ENCODE measurements at regions not wholly inside any gene's neighbourhood (a gene's known extent, or its start where the extent isn't known, plus 50 kb on each side); places are given as distances from the start of the nearest gene placed in this dataset.

DNA sequence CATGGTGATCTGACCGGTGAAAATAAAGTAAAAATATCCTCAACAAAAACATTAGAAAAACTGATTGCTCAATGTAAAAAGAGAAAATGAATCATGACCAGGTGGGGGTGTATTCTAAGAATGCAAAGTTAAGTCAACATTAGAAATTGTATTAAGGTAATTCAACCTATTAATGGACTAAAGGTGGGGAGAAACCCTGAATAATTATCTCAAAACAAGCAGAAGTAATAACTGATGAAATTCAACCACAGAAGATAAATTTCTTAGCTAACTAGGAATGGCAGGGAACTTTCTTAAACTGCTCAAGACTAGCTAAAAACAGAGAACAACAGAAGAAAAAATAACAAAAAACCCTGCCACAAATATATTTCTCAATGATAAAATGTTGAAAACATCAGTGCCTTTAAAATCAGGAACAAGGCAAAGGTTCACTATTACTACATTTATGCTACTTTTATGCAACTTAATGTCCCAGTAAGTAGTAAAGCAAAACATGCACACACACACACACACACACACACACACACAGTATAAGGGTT, 204.4 kb upstream of the THBS1 start:
- no peak for DNase-seq (ENCODE audit: low read depth)

DNA sequence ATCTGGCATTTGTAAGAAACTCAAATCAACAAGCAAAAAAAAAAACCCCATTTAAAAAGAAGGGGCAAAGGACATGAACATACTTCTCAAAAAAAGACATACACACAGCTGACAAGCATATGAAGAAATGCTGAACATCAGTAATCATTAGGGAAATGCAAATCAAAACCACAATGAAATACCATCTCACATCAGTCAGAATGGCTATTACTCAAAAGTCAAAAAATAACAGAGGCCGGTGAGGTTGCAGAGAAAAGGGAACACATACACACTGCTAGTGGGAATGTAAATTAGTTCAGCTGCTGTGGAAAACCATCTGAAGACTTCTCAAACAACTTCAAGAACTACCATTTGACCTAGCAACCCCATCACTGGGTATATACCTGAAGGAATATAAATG, 199.4 kb upstream of the THBS1 start:
- no peak for DNase-seq (ENCODE audit: low read depth)

DNA sequence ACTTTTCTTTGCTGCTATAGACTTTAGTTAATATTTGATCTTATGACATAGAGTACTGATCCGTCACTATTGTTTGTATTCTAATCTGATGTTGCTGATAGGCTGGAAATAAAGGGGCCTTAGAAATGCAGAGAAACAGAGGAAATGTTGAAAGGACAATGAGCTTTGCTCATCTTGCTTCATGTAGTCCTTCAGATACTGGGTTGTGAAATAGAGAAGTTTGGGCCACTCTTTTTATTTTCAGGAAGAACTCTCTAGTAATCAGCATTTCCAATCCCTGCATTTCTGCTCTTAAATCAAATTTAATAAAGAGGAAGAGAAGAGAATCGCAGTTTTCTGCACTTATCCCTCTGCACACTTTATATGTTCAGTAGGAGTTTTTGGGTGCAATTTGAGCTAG, 192.8 kb upstream of the THBS1 start:
- DNase-seq (ENCODE audit: low read depth), result no peak

DNA sequence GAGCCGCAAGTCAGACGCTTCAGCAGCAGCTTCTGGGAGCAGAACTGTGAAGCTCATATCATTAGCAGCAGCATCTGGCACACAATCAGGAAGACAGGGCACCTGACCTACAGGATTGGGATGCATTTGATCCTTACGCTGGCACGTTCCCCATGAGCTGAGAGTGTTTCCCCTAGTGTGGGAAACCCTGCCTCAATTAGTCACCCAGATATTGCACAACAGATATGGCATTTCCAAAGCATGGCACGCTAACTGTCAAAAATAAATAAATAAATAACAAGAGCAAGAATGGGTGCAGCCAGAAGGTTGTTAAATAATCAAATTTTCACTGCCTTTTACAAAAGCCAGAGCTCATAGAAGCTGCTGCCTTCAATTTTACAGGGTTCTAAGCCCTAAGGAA, 189.6 kb upstream of the THBS1 start:
- no peak for DNase-seq (ENCODE audit: low read depth)

DNA sequence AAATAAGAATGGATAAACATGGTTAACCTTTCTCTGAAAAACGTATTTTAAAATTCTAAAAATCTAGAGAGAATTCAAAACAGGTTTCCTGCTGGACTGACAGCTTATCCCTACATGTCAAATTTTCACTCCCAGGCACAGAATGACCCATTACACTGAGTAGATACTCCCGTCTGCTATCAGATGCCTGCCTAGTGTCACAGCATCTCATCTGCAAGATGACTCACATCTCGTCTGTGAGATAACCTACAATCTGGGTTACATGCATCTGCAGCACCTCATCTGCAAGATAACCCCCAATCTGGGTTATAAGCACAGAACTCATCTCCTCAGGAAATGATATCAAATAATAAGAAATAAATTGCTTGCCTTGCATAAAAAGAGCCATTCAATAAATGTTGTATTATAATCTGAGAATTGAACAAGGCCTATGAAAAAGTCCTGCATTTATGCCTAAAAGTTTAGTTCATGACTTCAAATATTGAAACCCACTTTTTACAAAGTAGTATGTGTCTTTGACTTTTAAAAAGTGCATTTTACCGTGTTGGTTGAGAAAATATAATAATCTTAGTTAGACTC, 188.3 kb upstream of the THBS1 start:
- DNase-seq (ENCODE audit: low read depth), result no peak

DNA sequence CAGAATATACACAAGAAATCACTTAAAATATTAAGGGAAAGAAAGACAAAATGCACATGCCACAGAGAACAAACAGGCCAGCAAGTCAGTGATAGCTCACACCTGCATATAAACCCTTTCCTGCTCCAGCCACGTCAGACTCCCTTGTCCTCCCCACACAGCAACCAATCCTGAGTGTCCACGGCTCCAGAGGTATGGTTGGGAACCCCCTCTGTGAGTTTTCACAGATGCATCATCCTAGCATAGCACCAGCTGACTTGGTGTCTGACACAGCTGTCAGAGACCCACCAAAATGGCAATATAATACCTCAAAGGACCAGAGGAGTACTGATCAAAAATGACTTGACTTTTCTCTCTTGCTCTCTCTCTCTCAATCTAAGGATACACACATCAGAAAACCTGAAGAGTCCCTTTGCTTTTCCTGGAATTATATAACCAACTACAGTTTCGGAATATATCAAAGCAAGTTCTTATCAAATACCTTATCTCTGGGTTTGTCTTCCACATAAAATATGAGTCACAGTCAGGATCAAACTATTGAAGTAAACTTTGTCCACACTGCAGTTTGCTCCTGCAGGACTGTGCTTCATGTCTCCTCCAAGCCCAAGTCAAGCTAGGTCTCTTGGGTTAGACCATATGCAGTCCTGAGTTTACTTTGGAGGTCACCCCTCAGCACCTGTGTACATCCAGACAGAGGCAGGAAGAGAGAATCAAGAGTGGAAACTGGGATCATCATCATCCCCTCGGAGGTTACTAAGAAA, 187.1 kb upstream of the THBS1 start:
- DNase-seq (ENCODE audit: low read depth), result no peak

DNA sequence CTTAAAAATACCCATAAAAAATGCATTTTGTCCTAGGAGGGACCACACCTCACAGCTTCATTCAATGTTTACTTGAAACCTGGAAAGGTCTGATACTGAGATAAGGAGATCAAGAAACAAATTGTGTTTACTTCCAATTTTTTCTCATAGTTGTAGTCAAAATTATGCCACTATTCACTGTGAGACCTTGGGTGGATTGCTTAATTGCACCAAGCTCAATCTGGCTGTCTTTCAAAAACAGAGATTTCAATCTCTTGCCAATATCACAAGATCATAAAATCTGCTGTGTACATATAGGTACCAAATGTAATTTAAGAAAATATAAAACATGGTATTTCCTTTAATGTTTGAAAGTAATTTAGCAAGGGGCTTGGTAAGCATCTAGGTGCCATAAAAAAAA, 186.4 kb upstream of the THBS1 start:
- DNase-seq (ENCODE audit: low read depth), result no peak

DNA sequence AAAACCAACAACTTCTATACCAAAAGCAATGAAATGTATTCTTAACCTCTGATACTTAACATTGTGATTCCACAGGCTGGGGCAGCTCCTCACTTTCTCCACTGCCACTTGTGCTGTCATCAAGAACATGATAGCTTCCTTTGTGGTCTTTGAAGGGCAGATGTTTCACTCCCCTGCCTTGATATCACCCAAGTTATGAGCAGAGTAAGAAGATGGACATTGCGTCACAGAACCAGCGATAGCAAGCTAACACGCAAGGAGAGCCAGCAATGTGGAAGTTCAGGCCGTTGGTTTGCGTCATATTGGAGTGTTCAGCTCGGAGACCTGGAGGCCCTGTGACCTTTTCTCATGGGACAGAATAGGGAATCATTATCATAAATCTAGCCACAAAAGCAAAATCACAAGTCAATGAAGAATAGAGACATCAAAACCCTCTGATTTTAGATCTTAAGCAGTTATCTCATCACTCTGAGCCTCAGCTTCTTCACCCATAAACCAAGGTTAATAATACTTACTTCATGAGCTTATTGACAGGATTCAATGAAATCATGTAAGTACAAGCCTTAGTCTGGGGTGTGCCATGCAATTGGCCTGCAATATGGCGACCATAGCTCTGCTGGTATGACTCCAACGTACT, 183.8 kb upstream of the THBS1 start:
- no peak for DNase-seq (ENCODE audit: low read depth)

DNA sequence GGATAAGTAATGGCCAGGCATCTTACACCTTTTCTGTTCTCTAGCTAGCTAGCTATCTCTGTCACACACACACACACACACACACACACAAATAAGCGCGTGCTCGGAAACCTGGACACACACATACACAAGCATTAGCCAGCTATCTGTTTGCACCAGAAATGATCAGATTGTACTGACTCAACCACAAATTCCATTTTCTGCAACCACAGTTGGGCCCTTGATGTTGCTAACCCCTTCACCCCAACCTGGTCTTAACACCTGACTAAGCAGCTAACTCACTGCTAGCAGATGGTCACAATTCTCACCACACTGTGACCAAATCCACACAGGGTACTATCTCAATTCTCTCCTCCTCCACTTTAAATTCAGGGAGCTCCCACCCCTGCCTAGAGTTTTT, 183.0 kb upstream of the THBS1 start:
- DNase-seq (ENCODE audit: low read depth), result no peak

DNA sequence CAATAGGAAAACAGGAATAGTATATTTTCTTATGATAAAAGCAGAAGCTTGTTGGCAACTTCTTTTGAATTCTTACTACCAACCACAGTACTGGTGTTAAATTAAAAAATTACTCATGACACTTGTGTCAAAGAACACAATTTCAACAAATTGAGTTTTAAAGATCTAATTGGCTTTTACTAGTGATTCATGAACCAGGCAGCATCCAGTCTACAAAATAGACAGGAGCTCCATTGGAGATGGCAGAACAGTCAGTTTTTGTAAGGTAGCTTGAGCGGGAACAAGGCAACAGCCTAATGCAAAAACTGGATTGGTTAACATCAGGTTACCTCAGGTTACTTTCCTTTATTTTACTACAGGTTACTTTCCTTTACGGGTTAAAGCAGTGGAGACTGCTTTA, 181.3 kb upstream of the THBS1 start:
- DNase-seq (ENCODE audit: low read depth), result no peak

DNA sequence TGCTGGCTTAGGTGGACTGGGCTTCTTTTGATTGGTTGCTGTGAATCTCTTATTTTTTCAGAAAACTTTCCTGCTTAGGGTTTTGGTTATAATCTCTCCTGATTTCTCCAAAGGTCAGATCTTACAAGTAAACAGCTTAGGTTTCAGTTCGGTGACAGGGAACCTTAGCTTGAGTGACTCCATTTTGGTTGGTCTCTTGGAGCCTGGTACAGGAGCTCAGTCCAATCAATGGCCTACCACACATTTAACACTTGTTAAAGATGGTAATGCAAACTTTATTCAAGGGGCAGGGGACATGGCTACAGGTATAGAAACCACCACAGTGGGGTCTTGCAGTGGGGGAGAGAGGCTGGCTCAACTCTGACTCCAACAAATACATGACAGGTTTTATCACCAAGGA, 180.9 kb upstream of the THBS1 start:
- no peak for DNase-seq (ENCODE audit: low read depth)

DNA sequence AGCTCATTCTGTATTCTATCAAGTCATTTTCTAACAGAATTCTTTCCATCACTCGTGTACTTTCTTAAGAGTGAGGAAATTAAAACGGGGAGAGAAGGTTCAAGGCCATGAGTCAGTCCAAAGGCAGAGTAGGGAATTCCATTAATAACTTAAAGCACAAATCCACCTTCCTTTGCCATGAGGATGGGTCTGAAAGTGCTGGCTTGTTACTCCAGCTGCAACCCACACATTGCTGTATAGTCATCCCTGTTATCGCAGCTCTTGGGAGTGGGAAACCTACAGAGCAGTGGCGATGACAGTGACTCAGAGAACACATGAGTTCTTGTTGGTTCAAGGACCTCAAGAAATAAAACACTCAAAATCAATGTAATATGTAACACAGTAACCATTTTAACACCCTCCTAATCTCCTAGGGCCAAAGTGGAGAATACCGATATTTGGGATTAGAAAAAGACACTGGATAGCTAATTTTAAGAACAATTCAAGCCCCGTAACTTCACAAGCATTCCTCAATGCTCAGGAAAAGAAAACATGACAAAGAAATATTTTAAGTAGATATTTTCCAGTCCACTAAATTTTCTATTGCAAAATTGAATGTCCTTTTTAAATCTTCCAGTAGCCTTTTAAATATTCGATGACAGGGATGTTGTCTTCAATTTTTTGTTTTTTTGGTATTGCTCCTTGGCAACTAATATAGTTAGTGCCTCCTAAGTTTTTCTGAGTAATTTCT, 179.9 kb upstream of the THBS1 start:
- no peak for DNase-seq (ENCODE audit: low read depth)

DNA sequence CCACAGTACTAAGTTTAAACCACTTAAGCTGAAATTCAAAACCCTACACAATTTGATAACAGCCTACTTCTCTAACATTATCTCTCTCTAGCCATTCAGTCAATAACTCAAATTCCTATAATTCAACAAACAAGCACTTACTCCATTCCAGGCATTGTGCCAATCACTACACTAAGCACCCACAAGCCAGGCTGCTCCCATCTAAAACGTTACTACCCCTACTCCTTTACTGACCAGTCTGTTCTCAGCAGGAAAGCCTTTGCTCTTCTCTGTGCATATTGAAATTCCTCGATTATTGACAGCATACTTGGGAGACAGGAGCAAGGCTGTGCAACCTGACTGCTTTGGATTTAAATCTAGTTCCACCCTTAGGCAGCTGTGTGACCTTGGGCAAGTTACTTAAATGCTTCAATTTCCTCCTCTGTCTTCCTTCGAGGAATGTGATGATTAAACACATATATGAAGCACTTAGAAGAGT, 177.2 kb upstream of the THBS1 start:
- DNase-seq (ENCODE audit: low read depth), result no peak

DNA sequence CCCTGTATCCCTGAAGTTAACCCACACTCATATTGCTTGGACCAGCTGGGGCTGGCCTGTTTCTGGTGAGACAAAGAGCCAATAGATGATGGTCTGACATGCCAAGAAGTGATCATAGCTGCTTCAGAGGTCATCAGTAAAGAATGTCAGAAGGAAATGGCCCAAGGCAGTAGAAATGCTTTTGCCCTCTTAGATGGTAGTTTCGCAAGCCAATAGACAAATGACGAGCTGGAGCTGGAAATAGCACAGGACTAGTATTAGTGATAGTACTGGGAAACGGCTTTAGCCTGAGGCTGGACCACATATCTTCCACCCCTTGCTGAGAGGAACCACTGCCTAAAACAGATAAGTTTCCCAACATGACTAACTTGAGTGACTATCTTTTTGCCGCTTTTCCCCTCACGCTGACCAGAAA, 176.1 kb upstream of the THBS1 start:
- no peak for DNase-seq (ENCODE audit: low read depth)

DNA sequence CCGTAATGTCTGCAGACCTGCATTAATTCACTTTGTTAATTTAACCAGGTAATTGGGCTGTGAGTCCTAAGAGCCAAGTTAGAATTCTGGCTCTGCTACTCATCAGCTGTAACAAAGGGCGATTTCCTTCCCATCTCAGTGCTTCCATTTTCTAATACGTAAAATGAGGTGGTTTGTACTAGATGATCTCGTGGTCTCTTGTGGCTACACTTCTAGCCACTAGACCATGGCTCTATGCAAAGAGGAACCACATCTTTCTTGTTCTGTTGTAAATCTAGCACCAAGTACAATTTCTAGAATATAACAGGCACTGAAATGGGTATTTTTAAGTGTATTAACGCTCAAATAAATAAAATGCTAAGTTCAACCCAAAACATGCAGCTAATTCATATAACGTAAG, 174.4 kb upstream of the THBS1 start:
- DNase-seq (ENCODE audit: low read depth), result no peak

DNA sequence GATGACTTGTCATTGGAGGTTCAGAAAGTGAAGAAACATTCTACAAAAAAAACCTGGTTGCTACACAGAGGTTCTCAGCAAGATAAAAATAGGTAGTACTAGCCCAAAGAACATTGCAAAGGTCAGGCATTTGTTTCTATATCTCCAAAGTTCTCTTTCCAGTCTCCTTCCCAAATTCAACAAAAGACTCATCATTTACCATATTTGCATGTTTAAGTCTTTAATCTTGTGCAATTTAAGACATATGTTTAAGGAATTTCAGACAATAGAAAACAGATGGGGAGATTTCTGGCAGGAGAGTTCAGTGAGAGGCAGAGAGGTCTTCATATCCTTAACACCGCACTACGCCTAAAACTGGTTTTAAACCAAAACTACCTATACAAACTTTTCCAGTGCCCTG, 173.8 kb upstream of the THBS1 start:
- DNase-seq (ENCODE audit: low read depth), result no peak

DNA sequence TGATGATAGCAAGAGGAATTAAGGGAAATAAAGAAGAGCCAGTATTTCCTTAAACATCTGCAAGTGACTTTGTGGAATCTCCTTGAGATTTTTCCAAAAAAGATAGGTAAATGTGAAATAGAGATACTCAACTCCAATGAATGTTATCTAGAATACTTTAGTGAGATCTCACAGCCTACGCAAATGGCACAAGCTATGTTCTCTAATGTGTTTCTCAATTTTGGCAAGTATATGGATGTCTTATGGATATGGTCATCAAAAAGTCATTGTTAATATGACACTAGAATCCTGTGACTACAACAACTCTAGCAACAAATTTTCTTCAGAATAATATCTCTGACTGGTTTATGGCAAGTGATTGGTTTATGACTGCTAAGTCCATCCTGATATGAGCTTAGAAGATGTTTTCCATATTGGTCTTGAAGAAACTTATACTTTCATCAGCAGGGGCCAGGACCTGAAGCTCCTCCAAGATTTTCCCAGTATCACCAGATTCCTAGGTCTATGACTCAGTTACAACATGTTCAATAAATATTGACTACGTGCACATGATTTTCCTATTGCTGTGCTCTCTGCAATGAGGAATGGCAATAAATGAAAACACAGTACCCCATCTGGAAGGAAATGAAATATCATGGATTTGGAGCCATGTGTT, 170.9 kb upstream of the THBS1 start:
- no peak for DNase-seq (ENCODE audit: low read depth)

DNA sequence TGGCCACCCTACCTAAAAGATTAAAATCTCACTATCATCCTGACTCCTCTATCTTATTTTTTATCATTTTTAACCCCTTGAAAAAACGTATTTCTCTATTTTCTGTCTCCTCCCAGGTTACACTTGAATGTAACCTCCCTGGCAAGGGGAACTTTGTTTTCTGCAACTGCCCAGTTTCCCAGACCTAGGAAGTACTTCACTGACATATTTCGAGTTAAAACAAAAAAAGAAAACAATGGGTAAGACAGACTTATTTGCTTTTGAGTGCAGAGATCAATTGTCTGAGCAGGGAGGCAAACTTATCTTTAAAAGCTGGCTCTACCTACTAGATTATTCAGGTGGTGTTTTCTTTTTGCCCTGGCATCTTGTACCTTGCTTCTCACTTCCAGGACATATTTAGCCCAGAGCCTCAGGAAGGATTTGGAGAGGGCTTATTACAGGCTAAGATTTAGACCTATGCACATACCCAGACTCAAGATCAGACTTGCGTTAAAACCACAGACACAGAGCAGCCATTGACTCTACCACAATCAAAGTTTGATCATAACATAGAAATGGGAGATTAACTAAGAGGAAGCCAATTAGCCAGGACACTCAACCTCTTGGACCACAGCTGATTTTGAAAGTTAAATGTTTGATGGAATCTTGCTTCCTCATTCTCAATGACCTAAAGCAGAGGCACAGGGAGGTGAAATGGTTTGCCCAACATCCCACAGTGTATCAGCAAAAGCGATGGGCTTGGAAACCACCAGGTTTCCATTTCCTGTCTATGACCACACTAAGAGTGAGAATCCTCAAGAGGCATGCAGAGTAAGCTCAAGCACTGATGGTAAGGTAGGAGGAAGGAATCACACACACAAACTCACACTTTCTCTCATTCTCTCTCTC, 169.5 kb upstream of the THBS1 start:
- DNase-seq (ENCODE audit: low read depth), result no peak

DNA sequence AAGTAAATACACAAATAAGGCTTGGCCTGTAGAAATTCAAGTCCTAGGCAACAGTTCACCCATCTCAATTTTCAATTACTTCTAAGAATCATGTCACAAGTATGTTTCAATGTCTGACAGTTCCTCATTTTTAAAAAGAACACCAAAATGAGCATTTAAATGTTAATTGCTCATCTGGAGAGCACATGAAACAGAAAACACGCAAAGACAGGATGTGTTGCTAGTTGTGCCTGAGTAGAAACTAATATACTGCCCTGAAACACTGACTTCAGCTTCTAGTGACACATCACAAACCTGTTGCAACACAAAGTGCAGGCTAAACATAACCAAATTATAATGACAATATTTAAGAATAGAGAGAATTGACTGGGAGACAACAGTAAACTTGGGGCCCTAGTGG, 167.3 kb upstream of the THBS1 start:
- DNase-seq (ENCODE audit: low read depth), result no peak

DNA sequence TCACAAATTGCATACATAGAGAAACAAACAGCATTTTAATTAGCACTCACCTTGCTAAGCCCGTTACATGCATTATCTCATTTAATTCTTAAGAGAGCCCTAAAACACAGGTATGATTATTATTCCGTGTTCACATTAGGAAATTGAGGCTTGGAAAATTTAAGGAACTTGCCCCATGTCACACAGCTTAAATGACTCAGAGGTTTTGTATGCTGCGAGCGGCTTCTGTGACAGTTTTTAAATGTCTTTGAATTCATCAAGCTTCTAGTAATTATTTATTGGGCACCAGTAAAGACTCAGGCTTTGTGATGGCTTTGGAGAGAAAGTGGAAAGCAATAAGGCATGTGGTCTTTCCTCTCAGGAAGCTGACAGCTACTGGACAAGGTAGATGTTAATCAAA, 166.7 kb upstream of the THBS1 start:
- no peak for DNase-seq (ENCODE audit: low read depth)

DNA sequence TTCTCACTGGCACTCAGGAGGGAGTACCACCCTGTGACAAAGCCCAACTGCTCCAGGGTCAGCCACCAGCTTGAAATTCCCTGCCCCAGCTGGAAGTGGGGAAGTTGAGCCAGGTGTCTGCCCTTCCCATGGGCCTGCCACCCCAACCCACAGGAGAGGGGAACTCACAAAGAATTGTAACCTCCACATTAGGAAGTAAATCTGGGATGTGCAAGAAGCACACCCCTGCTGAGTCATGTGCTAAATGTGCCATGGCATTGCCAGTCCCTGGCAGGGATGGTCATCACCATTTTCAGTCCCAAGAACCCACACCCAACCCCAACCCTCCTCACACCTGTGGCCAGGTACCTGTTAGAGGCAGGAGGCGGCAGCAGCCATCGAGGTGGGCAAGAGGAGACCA, 165.2 kb upstream of the THBS1 start:
- no peak for DNase-seq (ENCODE audit: low read depth)
